HCT116 (cell line): ENCODE measurements at regions not wholly inside any gene's neighbourhood (a gene's known extent, or its start where the extent isn't known, plus 50 kb on each side); places are given as distances from the start of the nearest gene placed in this dataset.

Experiments
- ATAC-seq: fragments of 200-7000 bp; cut with Tn5 transposase; 2 replicates; pipeline ENCODE4 v1.9.1; 2020; ENCODE audit warnings: mild to moderate bottlenecking, moderate library complexity
- BruUV-seq: library from RNA; stranded (reverse); fragments of 400-500 nt; replicated peaks from 2 replicates; lab custom pipeline; 2021; lab: Mats Ljungman, UMichigan
- CTCF ChIA-PET: fragments of 300-600 bp; sonication (Branson Sonifier 250); formaldehyde crosslinking; loops from one replicate; lab custom pipeline; 2021; ENCODE audit warnings: antibody characterized with exemption; lab: Charles Lee
- POLR2A ChIA-PET: fragments of 300-600, 350-600 bp; sonication (Branson Sonifier 250); formaldehyde crosslinking; loops from one replicate; lab custom pipeline; 2021; ENCODE audit warnings: antibody characterized with exemption; lab: Charles Lee
- RAD21 ChIA-PET, 2 experiments: fragments of 300-600 bp; sonication (Branson Sonifier 250); formaldehyde crosslinking; loops; one replicate each; lab custom pipeline; 2023; ENCODE audit warnings: low total read pairs in 2 of 2; ENCODE audit not compliant: uncharacterized antibody in 2 of 2, unreplicated experiment in 2 of 2, low non-redundant PET in 1 of 2; lab: Charles Lee
- DNase-seq: peaks from one replicate; pipeline ENCODE4 v3.0.0-alpha.2; 2010; ENCODE audit warnings: low read depth, low spot score
- H2AFZ ChIP-seq: fragments of 200-600 bp; shearing (Covaris generic), sonication (generic); 2 replicates; pipeline ENCODE4 v1.6.1; 2017; ENCODE audit warnings: low read depth, mixed run types, mixed read lengths, antibody characterized with exemption, low read length; ENCODE audit not compliant: poor library complexity, severe bottlenecking
- H3K27ac ChIP-seq: 2 replicates; pipeline ENCODE4 v1.5.1; 2012; ENCODE audit warnings: low read depth, low read length
- H3K27me3 ChIP-seq: fragments of 200-600 bp; sonication (generic); 2 replicates; pipeline ENCODE4 v1.6.1; 2016; ENCODE audit warnings: mixed run types, low read length, mixed read lengths; ENCODE audit not compliant: insufficient read depth
- H3K36me3 ChIP-seq, 2 experiments: fragments of 200-500 bp in 1 of 2; fragments of 200-600 bp in 1 of 2; sonication (Bioruptor generic) in 1 of 2; sonication (generic) in 1 of 2; 2 replicates each; pipeline versions ENCODE4 v1.5.1 to v1.6.1; 2014 to 2016; ENCODE audit warnings: low read length in 2 of 2, inconsistent platforms in 1 of 2, mixed read lengths in 1 of 2, mixed run types in 1 of 2; ENCODE audit not compliant: insufficient read depth in 2 of 2, control insufficient read depth in 1 of 2
- H3K4me1 ChIP-seq, 2 experiments: fragments of 200-600 bp in 1 of 2; sonication (generic) in 1 of 2; 2 replicates each; pipeline versions ENCODE4 v1.5.1 to v1.6.1; 2012 to 2017; ENCODE audit warnings: low read length in 2 of 2, inconsistent platforms in 1 of 2, mild to moderate bottlenecking in 1 of 2, mixed read lengths in 1 of 2, mixed run types in 1 of 2, moderate library complexity in 1 of 2; ENCODE audit not compliant: insufficient read depth in 2 of 2, control insufficient read depth in 1 of 2
- H3K4me2 ChIP-seq: fragments of 200-600 bp; sonication (generic); 2 replicates; pipeline ENCODE4 v1.6.1; 2017; ENCODE audit warnings: mixed run types, low read length, mixed read lengths
- H3K4me3 ChIP-seq, 2 experiments: fragments of 200-600 bp in 1 of 2; sonication (generic) in 1 of 2; replicated peaks in 1 of 2; 2 replicates each; pipeline ENCODE4 v1.5.1; 2011 to 2016; ENCODE audit warnings: low read length in 2 of 2, control low read depth in 1 of 2, low read depth in 1 of 2, mild to moderate bottlenecking in 1 of 2, mixed read lengths in 1 of 2, mixed run types in 1 of 2
- H3K79me2 ChIP-seq: fragments of 200-600 bp; sonication (generic); 2 replicates; pipeline ENCODE4 v1.6.1; 2017; ENCODE audit warnings: mild to moderate bottlenecking, mixed run types, low read length, moderate library complexity, mixed read lengths; ENCODE audit not compliant: insufficient read depth
- H3K9ac ChIP-seq: fragments of 200-600 bp; sonication (generic); 2 replicates; pipeline ENCODE4 v1.6.1; 2016; ENCODE audit warnings: low read length, mixed read lengths
- H3K9me2 ChIP-seq: fragments of 200-600 bp; sonication (generic), shearing (Covaris generic); 2 replicates; pipeline ENCODE4 v1.6.1; 2017; ENCODE audit warnings: mixed run types, mild to moderate bottlenecking, moderate library complexity; ENCODE audit not compliant: insufficient read depth
- H3K9me3 ChIP-seq, 2 experiments: fragments of 200-500 bp in 1 of 2; fragments of 200-600 bp in 1 of 2; sonication (Bioruptor generic) in 1 of 2; sonication (generic) in 1 of 2; 2 replicates each; pipeline ENCODE4 v1.6.1; 2014 to 2017; ENCODE audit warnings: low read length in 2 of 2, mixed read lengths in 2 of 2, inconsistent platforms in 1 of 2, low read depth in 1 of 2, mild to moderate bottlenecking in 1 of 2, mixed run types in 1 of 2, moderate library complexity in 1 of 2; ENCODE audit not compliant: control insufficient read depth in 1 of 2, insufficient read depth in 1 of 2
- H4K20me1 ChIP-seq: fragments of 200-600 bp; sonication (generic), shearing (Covaris generic); 2 replicates; pipeline ENCODE4 v1.6.1; 2017; ENCODE audit warnings: mixed run types, mild to moderate bottlenecking, moderate library complexity; ENCODE audit not compliant: insufficient read depth
- ATF3 ChIP-seq: IDR thresholded peaks from 2 replicates; pipeline ENCODE4 v1.6.1; 2012
- CBX3 ChIP-seq: IDR thresholded peaks from 2 replicates; pipeline ENCODE4 v1.6.1; 2012; ENCODE audit warnings: low read depth
- CEBPB ChIP-seq: IDR thresholded peaks from 2 replicates; pipeline ENCODE4 v1.6.1; 2012; ENCODE audit warnings: low read depth
- EGR1 ChIP-seq: IDR thresholded peaks from 2 replicates; pipeline ENCODE4 v1.6.1; 2012; ENCODE audit warnings: low read depth
- ELF1 ChIP-seq: IDR thresholded peaks from 2 replicates; pipeline ENCODE4 v1.6.1; 2012; ENCODE audit warnings: low read depth, borderline replicate concordance
- EZH2 ChIP-seq: fragments of 200-600 bp; sonication (generic); IDR thresholded peaks from 2 replicates; pipeline ENCODE4 v1.6.1; 2017; ENCODE audit warnings: antibody characterized with exemption, mixed run types
- EZH2phosphoT487 ChIP-seq: fragments of 200-600 bp; IDR thresholded peaks from 2 replicates; pipeline ENCODE4 v1.6.1; 2018; ENCODE audit warnings: antibody characterized with exemption, borderline replicate concordance
- FOSL1 ChIP-seq: IDR thresholded peaks from 2 replicates; pipeline ENCODE4 v1.6.1; 2012; ENCODE audit warnings: low read depth
- JUND ChIP-seq: IDR thresholded peaks from 2 replicates; pipeline ENCODE4 v1.6.1; 2012
- POLR2A ChIP-seq: IDR thresholded peaks from 2 replicates; pipeline ENCODE4 v1.7.0; 2011; ENCODE audit warnings: borderline replicate concordance; ENCODE audit not compliant: insufficient read depth, insufficient read length; ENCODE audit errors: extremely low read depth
- POLR2AphosphoS5 ChIP-seq: IDR thresholded peaks from 2 replicates; pipeline ENCODE4 v1.6.1; 2011; ENCODE audit warnings: mild to moderate bottlenecking, low read depth, low read length, moderate library complexity
- RAD21 ChIP-seq: IDR thresholded peaks from 2 replicates; pipeline ENCODE4 v1.6.1; 2012; ENCODE audit warnings: low read depth, mild to moderate bottlenecking
- REST ChIP-seq: IDR thresholded peaks from 2 replicates; pipeline ENCODE4 v1.6.1; 2012; ENCODE audit warnings: low read depth
- SIN3A ChIP-seq: IDR thresholded peaks from 2 replicates; pipeline ENCODE4 v1.6.1; 2012; ENCODE audit warnings: low read depth
- SP1 ChIP-seq: IDR thresholded peaks from 2 replicates; pipeline ENCODE4 v1.6.1; 2012; ENCODE audit warnings: low read depth
- YY1 ChIP-seq: IDR thresholded peaks from 2 replicates; pipeline ENCODE4 v1.6.1; 2011; ENCODE audit warnings: low read length, low read depth, moderate library complexity, mild to moderate bottlenecking; ENCODE audit not compliant: insufficient replicate concordance; ENCODE audit errors: extremely low read depth
- ZFX ChIP-seq: fragments of 450-650 bp; IDR thresholded peaks from 2 replicates; pipeline ENCODE4 v1.6.1; 2017
- ZNF274 ChIP-seq: fragments of 200-500 bp; sonication (Bioruptor generic); IDR thresholded peaks from 2 replicates; pipeline ENCODE4 v1.6.1; 2014; ENCODE audit warnings: mild to moderate bottlenecking, low read depth, low read length, inconsistent platforms
- intact Hi-C: fragments of 100-400 bp; cut with micrococcal nuclease; formaldehyde crosslinking; loops from 2 replicates; pipeline ENCODE4 v1.10.0; 2022

GRCh38 chr2:129247751-129248150 is 731.7 kb upstream of the RAB6C start:
- POLR2A ChIA-PET: no interaction called here
- H3K27me3 ChIP-seq: 0 out of 2 replicates have a peak, but pooled peaks cover 6% of the 10 kb centered on the region
- no peak for DNase-seq
- no peak overlapping the region for H3K4me2 ChIP-seq
- no peaks in the 10 kb centered on the region for H4K20me1 ChIP-seq
- intact Hi-C loops: no loop called here
- no peaks in the 10 kb centered on the region for H3K9me3 ChIP-seq
- no peak for TF ChIP-seq POLR2A
- no peak for TF ChIP-seq ZFX
- TF ChIP-seq JUND: no peak
- TF ChIP-seq CEBPB: no peak
- no peak for TF ChIP-seq SIN3A
- no peak for TF ChIP-seq EZH2phosphoT487
- TF ChIP-seq EGR1: no peak
- no peak for TF ChIP-seq ZNF274
- no peak for TF ChIP-seq SP1
- no peak for TF ChIP-seq POLR2AphosphoS5
- TF ChIP-seq ATF3: no peak
- no peak overlapping the region for H3K4me3 ChIP-seq
- H3K4me1 ChIP-seq: no peaks in the 10 kb centered on the region
- CTCF ChIA-PET: no interaction called here
- no peak for ATAC-seq
- H3K36me3 ChIP-seq: no peaks in the 10 kb centered on the region
- H3K9ac ChIP-seq: no peak overlapping the region
- H3K27ac ChIP-seq: no peak overlapping the region
- no peak overlapping the region for H2AFZ ChIP-seq
- RAD21 ChIA-PET: no interaction called here
- no peaks in the 10 kb centered on the region for H3K9me2 ChIP-seq
- BruUV-seq: no TSS peak
- H3K79me2 ChIP-seq: no peaks in the 10 kb centered on the region

- no peak overlapping the region for H3K27ac ChIP-seq
- no peaks in the 10 kb centered on the region for H4K20me1 ChIP-seq
- no peaks in the 10 kb centered on the region for H3K9me2 ChIP-seq
- H3K4me1 ChIP-seq: no peaks in the 10 kb centered on the region
- 0 out of 2 replicates have a peak, but pooled peaks cover 6% of the 10 kb centered on the region for H3K27me3 ChIP-seq
- H3K79me2 ChIP-seq: no peaks in the 10 kb centered on the region
- RAD21 ChIA-PET: no interaction called here
- POLR2A ChIA-PET: no interaction called here
- H3K9me3 ChIP-seq: no peaks in the 10 kb centered on the region
- CTCF ChIA-PET: no interaction called here
- H3K4me2 ChIP-seq: no peak overlapping the region
- no peak for DNase-seq
- H3K36me3 ChIP-seq: no peaks in the 10 kb centered on the region
- H3K9ac ChIP-seq: no peak overlapping the region
- H3K4me3 ChIP-seq: no peak overlapping the region
- intact Hi-C loops: no loop called here
- ATAC-seq: no peak
- BruUV-seq: no TSS peak
- H2AFZ ChIP-seq: no peak overlapping the region
- TF ChIP-seq RAD21 (no peak), JUND (no peak), CEBPB (no peak), REST (no peak), EGR1 (no peak), EZH2 (no peak), CBX3 (no peak), SIN3A (no peak), FOSL1 (no peak), ELF1 (no peak), YY1 (no peak)
Observed at GRCh38 chr2:129248198-129248597, 731.3 kb upstream of the RAB6C start.
